ENCODE measurements at regions not wholly inside any gene's neighbourhood (a gene's known extent, or its start where the extent isn't known, plus 50 kb on each side); places are given as distances from the start of the nearest gene placed in this dataset.

DNA sequence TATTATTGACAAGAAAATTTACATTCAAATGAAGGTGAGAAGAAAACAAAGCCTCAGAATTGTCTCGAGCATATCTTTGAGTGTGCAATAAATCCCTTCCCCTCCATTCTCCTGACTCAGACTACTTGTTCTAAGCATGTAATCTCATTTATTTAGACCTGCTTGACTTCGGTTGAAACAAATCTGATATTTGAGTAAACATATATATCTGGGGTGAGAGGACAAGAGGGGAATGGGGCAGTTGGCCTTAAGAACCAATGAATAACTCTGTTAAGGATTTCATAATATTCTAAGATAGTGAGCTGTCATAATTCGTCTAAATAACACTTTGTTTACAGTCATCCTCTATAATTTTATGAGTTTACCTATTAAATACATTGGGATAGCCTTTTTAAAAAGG lies 142.7 kb downstream of the SIPA1L2 start:
- no peak overlapping the region for H3K4me3 ChIP-seq (ENCODE audit: low read depth, low read length)
- no peak for DNase-seq (ENCODE audit: low read depth)
- TF ChIP-seq, protein P1, sequence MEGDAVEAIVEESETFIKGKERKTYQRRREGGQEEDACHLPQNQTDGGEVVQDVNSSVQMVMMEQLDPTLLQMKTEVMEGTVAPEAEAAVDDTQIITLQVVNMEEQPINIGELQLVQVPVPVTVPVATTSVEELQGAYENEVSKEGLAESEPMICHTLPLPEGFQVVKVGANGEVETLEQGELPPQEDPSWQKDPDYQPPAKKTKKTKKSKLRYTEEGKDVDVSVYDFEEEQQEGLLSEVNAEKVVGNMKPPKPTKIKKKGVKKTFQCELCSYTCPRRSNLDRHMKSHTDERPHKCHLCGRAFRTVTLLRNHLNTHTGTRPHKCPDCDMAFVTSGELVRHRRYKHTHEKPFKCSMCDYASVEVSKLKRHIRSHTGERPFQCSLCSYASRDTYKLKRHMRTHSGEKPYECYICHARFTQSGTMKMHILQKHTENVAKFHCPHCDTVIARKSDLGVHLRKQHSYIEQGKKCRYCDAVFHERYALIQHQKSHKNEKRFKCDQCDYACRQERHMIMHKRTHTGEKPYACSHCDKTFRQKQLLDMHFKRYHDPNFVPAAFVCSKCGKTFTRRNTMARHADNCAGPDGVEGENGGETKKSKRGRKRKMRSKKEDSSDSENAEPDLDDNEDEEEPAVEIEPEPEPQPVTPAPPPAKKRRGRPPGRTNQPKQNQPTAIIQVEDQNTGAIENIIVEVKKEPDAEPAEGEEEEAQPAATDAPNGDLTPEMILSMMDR (IDR thresholded peaks at IDR 0.05; ENCODE audit: low read depth, low read length, missing control alignments) = no peak

DNA sequence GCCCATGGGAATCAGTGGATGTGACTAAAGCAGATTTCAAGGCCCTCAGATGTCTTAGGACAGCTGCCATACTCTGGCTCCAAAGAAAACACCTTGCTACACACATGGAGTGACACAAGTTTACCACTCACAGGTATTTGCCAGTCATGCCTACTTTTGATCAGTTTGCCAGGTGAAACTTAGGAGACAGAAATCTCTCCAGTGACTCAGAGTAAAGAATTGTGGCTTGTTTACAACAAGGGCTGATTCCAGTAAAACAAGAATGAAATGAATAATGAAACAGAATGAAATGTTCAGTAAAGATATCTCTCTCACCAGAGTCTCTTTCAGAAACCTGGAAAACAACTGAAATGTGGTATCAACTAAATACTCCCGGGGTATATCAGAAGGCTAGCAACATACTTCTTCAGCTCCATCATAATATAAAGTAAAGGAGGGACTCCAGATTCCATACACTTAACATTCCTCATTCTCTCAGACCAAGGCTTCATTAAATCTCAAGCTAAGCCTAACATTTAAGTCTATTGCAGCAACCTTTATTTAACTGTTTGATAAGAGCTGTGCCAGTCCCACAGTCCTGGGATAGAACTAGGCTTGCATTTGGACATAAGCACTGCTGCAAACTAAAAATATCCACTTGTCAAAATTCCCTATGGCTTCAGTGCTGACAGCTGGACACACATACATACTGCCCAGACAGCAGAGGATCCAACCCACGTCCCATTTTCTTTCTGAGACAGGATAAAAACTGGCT lies 143.3 kb downstream of the SIPA1L2 start:
- DNase-seq (ENCODE audit: low read depth) = no peak
- TF ChIP-seq, protein P1 (IDR thresholded peaks at IDR 0.05; ENCODE audit: low read depth, low read length, missing control alignments) = no peak
- H3K4me3 ChIP-seq (ENCODE audit: low read depth, low read length) = no peak overlapping the region

DNA sequence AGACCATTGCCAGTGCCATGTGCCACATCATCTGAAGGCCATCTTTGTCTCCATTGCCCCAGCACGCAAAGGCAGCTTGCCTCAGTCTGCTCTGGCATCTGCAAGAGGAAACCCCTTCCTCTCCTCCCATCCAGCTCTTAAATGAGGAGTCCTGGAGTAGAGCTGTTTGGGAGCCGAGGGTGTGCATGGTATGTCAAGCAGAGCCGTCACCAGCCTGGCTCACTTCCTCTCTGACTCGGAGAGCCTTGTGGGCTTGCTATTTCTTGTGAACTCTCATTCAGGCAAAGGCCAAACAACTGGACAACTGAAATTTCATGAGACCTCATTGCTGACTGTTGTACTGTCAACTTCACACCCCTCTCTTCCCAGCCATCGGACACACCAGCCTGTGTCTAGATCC lies 143.9 kb downstream of the SIPA1L2 start:
- TF ChIP-seq, protein P1 (IDR thresholded peaks at IDR 0.05; ENCODE audit: low read depth, low read length, missing control alignments) = no peak
- no peak overlapping the region for H3K4me3 ChIP-seq (ENCODE audit: low read depth, low read length)
- DNase-seq (ENCODE audit: low read depth) = no peak

DNA sequence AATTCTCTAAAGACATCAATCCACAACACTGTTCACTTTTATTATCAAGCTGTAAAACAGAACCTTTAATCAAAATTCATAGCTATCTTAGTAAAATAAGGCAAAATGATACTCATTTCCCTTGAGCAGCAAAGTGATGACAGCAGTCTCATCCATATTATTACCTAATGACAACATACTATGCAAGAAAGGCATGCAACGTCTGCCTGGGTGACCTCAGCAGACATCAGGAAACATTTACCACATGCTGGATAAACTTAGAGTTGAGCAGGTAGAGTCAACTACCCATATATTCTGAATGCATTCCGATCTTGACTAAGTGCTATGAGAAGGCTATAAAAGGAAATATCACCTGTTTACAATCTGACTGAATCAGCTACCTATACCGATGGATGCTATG lies 145.1 kb downstream of the SIPA1L2 start:
- H3K4me3 ChIP-seq (ENCODE audit: low read depth, low read length) = no peak overlapping the region
- no peak for DNase-seq (ENCODE audit: low read depth)
- TF ChIP-seq, protein P1 (IDR thresholded peaks at IDR 0.05; ENCODE audit: low read depth, low read length, missing control alignments) = no peak

DNA sequence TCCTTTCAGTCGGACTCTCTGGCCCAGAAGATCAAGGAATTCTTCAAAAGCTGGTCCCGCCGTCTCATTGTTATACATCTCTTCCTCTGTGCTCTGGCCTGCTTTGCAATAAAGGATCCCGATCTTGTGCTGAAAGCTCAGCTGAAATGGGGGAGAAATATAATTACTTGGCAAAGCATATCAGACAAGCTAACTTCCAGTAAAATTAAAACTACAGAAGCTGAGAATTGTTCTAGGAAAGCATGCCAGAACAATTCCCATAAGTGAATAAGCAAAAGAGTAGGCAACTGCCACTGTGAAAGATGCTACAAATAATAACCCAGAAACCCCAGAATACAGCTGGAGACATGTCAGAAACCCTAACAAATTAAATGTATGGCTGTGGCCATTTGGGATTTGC lies 146.1 kb downstream of the SIPA1L2 start:
- DNase-seq (ENCODE audit: low read depth) = no peak
- no peak overlapping the region for H3K4me3 ChIP-seq (ENCODE audit: low read depth, low read length)
- TF ChIP-seq, protein P1 (IDR thresholded peaks at IDR 0.05; ENCODE audit: low read depth, low read length, missing control alignments) = no peak

DNA sequence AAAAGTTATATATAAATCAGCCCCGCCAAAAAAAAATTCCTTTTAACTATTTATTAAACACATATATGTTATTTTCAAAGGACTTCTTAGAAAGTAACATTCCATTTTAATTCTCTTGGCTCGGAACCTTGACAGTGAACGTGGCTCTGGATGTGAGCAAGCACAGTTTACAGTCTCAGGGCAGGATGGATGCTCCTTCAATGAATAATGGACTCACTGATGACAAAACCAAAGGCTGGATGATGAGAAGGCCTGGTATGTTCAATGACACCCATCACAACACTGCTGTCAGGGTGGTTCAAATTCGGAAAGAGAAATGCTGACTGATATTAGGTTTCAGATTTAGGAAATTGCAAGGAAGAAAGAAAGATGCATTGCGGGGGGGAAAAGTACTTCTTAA lies 148.8 kb downstream of the SIPA1L2 start:
- H3K4me3 ChIP-seq (ENCODE audit: low read depth, low read length) = no peak overlapping the region
- DNase-seq (ENCODE audit: low read depth) = no peak
- TF ChIP-seq, protein P1 (IDR thresholded peaks at IDR 0.05; ENCODE audit: low read depth, low read length, missing control alignments) = no peak

DNA sequence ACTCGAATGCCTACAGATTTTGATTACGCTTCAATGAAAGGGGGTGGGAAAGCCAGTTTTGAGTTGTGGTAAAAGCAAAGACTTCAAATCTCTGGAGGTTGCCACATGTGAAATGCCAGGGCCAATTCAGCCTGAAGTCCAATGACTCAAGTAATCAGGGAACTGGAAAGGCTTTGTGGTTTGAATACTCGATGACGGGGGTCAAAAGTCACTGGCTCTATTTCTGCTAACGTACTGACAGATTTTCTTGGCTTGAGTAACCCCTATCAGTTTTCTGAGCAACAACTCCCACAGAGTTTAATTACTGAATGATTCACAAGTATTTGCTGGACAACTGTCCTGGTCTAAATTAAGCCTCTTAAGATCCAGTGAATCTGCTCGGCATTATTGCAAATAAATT lies 152.2 kb downstream of the SIPA1L2 start:
- no peak for DNase-seq (ENCODE audit: low read depth)
- H3K4me3 ChIP-seq (ENCODE audit: low read depth, low read length) = no peak overlapping the region
- TF ChIP-seq, protein P1 (IDR thresholded peaks at IDR 0.05; ENCODE audit: low read depth, low read length, missing control alignments) = no peak
